ENCODE measurements at regions not wholly inside any gene's neighbourhood (a gene's known extent, or its start where the extent isn't known, plus 50 kb on each side); places are given as distances from the start of the nearest gene placed in this dataset.

DNA sequence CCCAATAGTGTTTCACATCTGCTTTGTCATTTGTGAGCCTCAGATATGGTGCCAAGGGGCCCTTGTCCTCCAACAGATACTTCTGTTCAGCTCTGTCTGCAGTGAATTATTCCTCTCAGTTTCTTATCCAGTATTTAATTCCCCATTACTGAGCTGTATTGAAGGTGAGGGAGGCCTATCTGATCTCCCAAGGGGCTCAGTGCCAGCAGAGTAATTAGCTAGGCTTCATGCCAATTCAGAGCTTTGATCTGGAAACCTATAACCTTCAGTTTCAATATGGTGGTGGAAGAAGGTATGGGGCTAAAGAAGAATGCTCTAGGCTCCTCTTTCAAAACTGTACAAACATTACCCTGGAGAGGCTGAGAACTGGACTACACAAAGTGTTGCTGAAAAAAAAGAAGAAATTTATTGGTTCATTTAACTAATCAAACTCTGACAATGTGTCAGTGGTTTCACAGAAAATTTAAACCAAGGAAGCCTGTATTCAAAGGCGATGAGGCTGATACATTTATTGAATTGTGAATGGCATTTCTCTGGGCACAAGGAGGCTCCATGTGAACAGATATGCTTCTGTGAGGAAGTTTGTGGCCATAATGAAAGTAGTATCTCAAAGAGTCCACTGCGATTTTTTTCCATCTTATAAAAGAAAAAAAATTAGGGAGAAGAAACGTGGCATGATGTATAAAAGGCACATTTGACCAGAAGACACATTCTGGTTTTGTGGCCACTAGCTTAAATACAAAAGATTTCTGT is 397.8 kb downstream of the TLE4 start:
- DNase-seq = no peak

DNA sequence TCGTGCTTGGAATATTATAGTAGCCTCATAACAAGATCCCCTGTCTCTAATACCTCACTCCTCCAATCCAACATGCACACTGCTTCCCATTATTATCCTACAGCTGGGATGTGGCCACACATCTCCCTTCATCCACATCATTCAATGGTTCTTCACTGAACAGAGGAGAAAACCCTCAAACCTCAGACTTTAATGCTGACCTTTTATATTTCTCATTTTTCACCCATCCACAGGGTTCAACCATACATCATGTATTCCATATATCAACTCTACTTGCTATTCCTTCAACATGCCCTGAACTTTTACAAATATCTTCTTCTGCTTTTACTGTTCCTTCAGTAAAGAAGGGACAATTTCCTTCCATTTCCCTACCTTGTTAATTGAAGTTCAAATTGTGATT is 396.8 kb downstream of the TLE4 start:
- DNase-seq = no peak

DNA sequence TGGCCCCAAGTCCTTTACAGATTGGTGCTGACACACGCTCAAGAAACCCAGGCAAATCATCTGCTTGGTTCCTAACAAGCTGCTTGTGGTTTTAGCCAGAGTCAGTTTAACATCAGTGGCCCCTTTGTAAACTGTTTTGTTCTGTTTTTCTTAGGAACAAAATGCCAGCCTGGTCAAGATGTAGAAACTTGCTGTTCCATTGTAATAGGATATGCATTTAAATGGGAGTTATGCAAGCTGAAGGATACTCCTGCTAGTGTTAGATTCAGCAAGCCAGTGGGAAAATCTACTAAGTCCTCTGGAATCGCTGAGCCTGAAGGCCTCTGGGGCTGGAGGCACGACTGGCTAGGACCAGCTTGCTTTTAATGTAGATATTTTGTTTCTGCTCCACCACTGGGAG is 391.1 kb downstream of the TLE4 start:
- no peak for DNase-seq

DNA sequence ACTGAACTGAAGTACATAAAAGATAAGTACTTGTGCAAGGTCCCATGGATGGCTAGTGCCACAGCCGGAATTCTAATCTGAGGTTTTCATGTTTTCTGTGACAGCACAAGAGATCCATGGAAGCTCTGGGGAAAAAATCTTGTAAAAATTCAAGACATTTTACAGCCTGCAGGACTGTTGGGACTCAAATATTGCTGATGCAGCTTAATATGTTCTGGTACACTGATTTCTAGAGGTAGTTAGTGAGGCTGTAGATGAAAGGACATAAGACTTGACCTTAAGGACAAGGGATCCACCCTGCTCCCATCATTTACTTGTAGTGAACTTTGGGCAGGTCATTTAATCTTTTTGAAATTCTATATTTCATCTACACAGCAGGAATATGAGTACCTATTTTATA is 390.4 kb downstream of the TLE4 start:
- no peak for DNase-seq

DNA sequence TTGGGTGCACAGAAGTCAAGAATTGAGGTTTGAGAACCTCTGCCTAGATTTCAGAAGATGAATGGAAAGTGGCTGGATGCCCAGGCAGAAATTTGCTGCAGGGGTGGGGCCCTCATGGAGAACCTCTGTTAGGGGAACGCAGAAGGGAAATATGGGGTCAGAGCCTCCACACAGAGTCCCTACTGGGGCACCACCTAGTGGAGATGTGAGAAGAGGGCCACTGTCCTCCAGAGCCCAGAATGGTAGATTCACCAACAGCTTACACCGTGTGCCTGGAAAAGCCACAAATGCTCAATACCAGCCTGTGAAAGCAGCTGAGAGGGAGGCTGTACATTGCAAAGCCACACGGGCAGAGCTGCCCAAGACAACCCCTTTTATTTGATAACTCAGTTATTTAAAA is 383.5 kb downstream of the TLE4 start:
- DNase-seq = no peak

DNA sequence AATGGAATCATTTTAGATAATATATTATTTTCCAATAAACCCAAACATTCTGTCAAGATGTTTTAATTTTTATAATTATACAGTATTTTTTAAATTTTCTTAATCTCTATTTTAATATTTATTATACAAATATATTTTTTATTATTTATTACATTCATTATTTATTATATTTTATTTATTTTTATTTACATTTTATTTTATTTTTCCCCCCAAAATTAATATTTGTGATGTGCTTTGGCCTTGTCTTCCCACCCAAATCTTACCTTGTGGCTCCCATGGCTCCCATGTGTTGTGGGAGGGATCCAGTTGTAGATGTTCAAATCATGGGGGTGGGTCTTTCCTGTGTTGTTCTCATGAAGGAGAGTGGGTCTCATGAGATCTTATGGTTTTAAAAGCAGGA is 382.1 kb downstream of the TLE4 start:
- DNase-seq = no peak

DNA sequence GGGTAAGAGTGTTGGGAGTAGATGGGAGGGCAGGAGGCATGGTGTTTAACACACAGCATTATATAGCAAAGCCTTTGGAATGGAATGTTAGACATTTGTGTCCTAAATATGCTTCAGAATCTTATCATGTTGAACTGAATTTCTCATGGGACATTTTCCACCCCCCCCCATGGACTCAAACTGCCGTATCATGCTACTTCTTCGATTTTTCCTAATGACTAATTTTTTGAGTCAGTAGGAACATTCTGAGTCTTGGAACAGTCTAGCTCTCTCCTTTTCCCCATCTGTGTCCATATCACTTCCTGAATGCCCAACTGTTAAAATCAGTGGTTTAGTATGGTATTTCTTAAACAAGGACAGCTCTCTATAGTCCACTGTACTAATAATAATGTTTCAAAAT is 380.6 kb downstream of the TLE4 start:
- no peak for DNase-seq

DNA sequence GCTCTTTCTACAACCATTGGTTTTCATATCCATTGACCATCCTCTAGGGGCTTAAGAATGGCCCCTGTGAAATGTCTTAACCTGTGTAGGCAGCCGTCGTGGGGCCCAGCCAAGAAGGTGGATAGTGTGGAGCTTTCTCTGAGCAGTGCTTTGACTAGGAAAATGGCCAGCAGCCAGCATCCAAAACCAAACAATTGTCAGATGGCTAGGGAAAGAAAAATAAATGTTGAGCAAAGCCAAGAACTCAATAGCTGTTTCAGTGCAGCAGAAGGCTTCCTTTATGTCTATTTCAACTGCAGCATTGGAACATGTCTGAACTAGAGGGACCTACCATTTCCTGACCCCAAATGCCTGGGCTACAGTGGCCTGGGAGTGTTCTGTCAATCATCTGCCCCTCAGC is 374.9 kb downstream of the TLE4 start:
- DNase-seq = no peak

DNA sequence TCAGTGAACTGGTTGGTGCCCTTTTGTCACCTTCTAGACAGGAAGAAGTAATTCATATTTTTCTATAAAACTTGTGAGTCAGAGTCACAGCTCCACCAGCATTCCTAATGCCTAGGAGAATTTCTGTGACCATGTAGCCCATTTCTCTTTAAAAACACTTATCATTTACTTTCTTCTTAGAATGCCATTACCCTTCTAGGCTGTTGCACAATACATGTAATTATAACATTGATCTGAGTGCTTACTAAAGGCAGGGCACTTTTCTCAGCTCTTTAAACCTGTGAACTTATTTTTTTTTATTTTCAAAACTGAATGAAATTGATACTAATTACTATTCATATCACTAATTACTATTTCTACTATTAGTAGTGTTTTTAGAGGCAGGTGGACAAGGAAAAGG is 373.7 kb downstream of the TLE4 start:
- no peak for DNase-seq

DNA sequence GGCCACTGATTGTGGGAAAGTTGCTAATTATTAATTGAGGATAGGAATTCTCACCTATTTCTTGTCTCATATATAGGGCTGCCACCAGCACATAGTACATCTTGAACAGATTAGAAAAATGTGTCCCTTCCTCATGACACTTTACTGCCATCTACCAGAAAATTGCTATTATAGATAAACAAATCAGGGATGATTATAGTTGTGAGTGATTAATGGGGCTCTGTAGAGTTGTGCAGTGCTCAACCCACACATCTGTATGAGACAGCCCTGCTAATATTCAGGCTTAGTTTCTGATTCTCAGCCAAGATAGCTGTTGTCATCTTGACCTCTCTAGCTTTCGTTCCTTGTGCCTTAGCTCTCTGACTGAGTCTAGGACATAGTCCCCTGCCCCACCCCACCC is 373.3 kb downstream of the TLE4 start:
- DNase-seq = no peak

DNA sequence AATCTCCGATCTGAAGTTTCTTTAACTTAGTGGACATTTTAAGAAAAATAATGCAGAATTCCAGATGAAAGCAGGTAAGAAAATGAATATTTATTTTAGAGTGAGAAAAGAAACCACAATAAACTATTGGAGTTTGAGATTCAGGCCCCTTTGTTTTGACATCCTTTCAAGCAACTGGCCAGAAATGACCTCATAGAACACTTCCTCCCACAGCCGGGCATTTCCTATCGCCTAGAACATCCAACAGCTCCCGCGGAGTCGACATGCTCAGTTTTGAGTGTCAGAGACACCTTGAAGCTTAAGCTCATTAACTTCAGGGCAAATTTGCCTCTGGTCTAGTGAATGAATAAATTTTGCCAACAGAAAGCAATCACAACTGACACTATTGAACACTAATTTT is 369.2 kb downstream of the TLE4 start:
- DNase-seq = no peak

DNA sequence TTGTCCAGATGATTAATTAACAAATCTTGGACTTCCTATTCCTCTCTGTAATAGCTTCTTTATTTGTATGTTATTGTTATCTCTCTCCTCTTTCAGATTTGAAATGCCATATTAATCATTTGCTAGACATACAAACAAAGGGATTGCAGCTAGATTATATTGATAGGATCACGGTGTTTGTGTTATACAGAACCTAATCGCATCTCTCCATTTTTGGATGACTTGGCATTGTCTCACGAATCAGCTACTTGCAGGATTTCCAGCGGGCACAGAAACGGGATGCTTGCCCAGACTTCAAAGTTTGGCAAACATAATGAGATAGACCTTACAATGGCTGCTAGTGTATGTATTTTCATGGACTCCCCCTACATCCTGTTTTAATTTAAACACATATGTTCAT is 368.1 kb downstream of the TLE4 start:
- no peak for DNase-seq

DNA sequence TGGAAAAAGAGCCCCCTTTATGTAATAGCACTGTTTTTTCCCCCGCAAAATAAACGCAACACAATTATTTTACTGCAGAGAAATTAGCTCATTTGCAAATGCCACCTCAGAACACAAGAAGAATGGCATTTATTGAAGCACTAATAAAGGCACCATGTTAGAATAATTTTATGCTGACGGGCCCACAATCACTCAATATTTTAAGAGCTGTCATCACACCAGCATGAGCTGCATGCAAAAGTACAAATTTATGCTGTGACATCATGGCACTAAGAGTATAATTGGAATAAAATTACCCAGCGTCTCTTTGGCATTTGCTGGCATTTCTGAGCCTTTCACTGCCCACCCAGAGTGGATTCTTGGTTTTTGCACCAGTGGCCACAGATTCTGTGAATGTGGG is 364.6 kb downstream of the TLE4 start:
- DNase-seq = no peak

DNA sequence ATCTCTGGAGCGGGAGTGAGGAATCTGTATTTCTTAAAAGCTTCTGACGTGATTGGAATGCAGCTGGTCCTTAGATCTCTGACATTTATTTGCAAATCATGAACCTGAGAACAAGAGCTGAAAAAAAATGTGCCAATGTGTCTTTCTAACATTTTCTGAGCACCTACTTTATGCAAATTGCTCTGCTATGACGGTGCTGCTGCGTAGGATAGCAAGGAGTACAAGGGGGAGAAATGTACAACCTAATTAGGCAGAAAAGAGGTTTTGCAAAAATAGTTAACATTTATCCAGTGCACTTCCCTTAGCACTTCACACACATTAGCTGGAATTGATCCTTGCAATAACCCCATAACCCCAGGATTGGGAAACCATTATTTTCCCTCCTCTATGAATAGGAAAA is 357.5 kb downstream of the TLE4 start:
- no peak for DNase-seq

DNA sequence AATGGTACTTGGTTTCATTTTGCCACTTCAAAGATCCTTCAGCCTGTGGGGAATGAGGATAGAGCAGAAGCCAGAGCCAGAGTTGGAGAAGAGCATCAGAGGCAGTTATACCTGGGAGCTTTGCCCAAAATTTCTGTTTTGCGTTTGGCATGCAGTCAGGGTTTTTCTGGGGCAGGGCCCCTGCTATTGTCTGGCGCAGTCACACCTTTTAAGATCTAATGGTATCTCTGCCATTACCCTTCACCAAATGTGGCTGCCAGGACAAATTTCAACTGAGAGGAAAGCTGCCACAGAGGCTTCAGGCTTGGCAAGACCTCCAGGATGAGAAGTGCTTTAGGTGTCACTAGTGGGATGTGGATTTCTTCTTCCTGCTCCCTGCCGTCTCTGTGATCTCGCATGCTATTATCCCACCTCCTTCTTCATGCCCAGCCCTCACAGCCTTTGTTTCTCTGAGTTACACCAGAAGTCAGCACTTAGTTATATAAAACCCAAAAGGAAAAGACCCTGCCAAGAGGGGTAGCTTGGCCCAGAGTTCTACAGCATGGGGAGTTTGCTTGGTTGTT is 357.0 kb downstream of the TLE4 start:
- DNase-seq = no peak

DNA sequence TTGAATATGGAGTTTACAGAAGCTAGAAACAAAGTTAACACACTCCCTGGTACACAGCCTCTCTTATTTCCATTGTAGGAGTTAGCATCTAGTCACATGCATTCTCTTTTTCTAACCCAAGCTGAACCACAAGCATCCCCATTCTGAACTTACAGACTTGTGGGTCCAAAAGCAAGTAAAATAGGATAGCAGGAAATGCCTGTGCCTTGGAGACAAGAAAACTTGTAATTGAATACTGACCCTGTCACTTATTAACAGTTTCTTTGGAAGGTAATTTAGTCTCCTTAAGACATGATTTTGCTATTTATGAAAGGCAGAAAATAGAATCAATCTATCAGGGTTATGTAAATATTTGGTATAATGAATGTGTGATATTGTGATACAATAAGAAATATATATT is 353.6 kb downstream of the TLE4 start:
- DNase-seq = no peak

DNA sequence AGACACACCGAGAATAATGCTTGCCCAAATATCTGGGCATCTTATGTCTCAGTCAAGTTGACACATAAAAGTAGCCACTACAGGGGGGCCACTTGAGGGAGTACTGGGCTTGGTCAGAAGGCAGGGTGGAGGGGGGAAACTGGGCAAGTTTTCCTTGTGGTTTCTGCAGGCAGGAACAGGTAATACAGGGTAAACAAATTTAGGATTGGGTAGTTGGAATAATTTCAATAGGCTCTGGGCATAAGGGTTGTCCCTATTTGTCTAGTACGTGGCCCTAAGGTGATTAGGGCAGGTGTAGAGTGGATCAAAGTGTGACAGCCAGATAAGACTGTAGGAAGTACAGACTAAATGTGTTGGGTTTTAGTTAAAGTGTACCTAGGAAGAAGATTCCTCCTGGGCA is 353.1 kb downstream of the TLE4 start:
- no peak for DNase-seq

DNA sequence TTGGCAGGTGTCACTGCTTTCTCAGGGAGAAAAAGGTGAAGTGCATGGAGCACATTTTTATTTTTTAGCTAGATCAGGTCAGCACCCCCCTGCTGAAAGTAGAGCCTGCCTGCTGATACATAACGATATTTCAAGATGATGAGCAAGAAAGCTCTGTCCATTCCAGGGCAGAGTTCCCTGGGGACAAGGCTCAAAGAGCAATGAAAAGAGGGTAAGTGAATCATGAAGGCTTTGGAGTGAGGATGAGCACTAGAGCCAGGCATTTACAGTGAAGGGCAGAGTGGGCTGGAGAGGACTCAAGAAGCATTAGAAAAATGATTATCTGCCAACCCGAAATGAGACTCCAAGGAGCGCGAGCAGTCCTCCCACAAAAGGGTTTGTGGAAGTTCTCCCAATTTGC is 345.7 kb downstream of the TLE4 start:
- DNase-seq = no peak

DNA sequence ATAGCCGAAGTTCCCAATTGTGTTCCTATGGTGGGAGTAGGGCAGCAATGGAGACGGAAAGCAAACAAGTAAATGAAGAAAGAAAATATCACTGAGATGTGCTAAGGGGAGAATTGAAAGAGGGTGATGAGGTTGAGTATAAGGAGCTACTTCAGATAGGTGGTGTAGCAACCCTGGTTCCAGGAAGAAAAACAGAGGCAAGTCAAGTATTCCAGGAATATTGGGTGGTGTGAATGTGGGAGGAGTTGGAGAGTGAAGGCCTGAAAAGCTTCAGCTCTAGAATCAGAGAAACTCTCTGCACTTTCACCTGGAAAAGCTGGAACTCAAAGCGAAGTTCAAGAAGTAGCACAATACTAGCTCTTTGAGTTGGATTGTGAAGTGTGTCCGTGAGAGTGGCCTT is 342.1 kb downstream of the TLE4 start:
- DNase-seq = no peak

DNA sequence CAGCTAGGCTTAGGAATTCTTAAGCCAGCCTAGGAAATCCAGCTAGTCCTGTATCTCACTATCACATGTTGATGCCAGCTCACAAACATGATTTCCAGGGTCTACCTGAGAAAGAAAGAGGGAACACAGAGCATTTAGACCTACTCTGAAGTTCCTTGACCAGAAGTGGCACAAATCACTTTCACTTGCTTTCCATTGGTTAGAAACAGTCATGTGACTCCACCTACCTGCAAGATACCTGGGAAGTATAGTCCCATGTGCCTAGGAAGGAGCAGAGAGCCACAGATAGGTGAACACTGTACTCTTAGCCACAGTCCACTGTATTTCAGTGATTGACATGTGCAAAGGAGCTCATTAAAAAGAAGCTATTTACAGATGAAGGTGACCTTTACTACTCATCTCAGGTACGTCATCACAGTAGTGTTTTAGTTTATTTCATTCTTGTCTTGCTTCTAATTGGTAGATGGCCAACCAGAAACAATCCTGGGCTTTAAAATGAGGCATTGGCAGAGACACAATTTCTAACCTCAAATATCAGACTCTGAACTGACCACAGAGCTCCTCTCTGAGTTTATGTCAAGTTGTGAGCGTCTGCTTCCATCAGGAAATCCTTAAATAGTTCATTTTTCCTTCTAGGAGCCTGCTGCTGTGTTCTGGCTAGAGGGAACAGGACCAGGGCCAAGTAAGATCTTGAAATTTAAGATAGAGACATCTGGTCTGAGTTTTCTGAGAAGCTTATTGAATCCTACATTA is 340.7 kb downstream of the TLE4 start:
- DNase-seq = no peak

DNA sequence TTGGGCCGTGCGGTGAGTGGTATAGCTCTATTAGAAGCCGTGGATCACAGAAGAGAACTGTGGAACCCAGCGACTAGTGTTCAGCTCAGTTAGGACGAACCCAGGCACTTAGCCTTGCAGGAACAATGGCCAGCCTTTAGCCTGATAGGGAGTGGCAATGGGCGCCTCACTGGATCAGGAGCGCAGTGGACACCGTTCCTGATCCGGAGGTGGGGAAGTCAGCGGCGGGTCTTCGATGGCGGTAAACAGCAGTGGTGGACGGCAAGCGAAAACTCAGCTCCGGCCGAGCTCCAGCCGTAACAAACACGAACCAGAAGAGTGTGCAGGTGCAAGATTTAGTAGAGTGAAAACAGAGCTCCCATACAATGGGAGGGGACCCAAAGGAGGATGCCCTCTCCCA is 340.0 kb downstream of the TLE4 start:
- DNase-seq = no peak

DNA sequence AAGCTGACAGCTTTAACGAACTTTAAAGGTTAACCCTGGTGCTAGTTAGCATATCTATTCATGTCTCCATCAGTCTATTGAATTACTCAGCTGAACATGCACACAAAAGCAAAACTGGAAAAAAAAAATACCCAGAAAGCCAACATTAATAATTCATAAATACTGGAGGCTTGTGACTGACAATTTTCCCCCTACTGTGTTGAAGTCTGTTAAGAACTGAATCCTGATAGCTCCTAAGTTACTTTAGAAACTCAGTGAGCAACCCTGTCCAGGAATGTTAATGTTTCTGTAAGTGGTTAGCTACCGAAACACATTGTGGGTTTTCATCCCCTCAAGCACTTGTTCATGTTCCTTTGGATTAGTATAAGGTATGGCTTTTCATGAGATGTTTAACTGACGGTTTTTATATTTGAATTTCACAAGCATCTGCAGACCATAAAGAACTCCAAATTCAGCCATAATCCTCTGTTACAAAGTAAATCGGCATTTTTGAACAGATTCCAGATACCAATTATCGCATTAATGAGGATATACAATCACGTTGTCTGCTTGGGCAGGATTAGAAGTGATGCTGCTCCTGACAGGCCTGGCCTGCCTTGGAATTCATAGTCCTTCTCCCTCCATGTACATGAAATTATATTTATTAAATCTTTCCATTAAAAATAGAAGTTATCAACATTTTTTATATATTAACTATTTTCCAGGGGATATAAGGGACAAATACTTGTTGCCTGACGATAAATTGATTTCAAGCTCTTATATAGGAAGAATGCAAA is 331.2 kb downstream of the TLE4 start:
- DNase-seq = no peak

DNA sequence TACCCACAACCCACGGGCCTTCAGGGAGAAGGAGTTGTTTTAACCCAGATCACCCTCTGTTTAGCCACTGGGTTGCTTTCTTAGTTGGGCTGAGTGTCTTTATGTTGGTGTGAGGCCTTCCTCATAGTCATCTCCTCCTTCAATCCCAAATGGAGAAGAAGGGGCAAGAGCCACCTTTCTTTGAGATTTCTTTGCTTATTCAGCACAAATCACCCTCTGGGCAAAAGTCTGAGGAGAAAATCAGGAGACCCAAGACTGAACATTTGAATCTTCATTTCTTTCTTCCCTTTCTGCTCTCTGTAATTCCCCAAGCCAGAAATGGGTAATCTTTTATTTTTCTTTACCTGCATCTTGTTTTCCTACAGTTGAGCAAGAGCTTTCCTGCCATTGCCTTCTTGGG is 329.0 kb downstream of the TLE4 start:
- DNase-seq = no peak

Measured in right forelimb (tissue), 1 donor.